Suprapubic skin (tissue), 4 donors: ENCODE measurements at regions not wholly inside any gene's neighbourhood (a gene's known extent, or its start where the extent isn't known, plus 50 kb on each side); places are given as distances from the start of the nearest gene placed in this dataset.

ENCODE experiments used
- CTCF ChIP-seq, 2 donors: fragments of 200-600 bp in 1 of 2; fragments of 450-650 bp in 1 of 2; sonication (generic) in 1 of 2; IDR thresholded peaks; one replicate each; pipeline ENCODE4 v1.5.1; 2016 to 2019; ENCODE audit warnings: antibody characterized with exemption in 2 of 2, mild to moderate bottlenecking in 1 of 2, moderate library complexity in 1 of 2
- EP300 ChIP-seq: sonication (generic); formaldehyde crosslinking; IDR thresholded peaks from one replicate; pipeline ENCODE4 v1.6.1; 2017; ENCODE audit warnings: antibody characterized with exemption
- POLR2A ChIP-seq, 2 donors: fragments of 450-650 bp; IDR thresholded peaks; one replicate each; pipeline ENCODE4 v1.6.1; 2017; ENCODE audit warnings: antibody characterized with exemption in 2 of 2, mild to moderate bottlenecking in 2 of 2, moderate library complexity in 2 of 2
- POLR2AphosphoS5 ChIP-seq, 3 donors: sonication (generic); formaldehyde crosslinking; IDR thresholded peaks; one replicate each; pipeline ENCODE4 v1.6.1; 2017; ENCODE audit warnings: antibody characterized with exemption in 3 of 3

GRCh38 chr4:23547601-23548000 lies 342.2 kb downstream of the PPARGC1A start:
- TF ChIP-seq POLR2A (IDR thresholded peaks at IDR 0.05) (no peak), CTCF (IDR thresholded peaks at IDR 0.05) (no peak), POLR2AphosphoS5 (IDR thresholded peaks at IDR 0.05) (no peak), EP300 (no peak)
